Activated effector memory CD4-positive, alpha-beta T cell treated with anti-CD3 and anti-CD28 coated beads, Interleukin-2, amount 50 U/mL, for 16 hours (primary cell): ENCODE measurements at regions not wholly inside any gene's neighbourhood (a gene's known extent, or its start where the extent isn't known, plus 50 kb on each side); places are given as distances from the start of the nearest gene placed in this dataset.
"Not testable (repeated sequence)": the region's sequence is repeated elsewhere in the genome, so short reads cannot be mapped to it uniquely, and the experiment has no call there.

Experiments used
- DNase-seq: peaks from one replicate; pipeline ENCODE4 v3.0.0-alpha.2; 2020

- DNase-seq: no peak
These were observed 326.9 kb upstream of the HNRNPA3 start for GRCh38 chr2:176885661-176886060.

GRCh38 chr2:176891105-176891504 lies 321.5 kb upstream of the HNRNPA3 start:
- no peak for DNase-seq

GRCh38 chr2:176891857-176892256 lies 320.7 kb upstream of the HNRNPA3 start:
- no peak for DNase-seq

GRCh38 chr2:176892676-176893226 lies 319.8 kb upstream of the HNRNPA3 start:
- no peak for DNase-seq

GRCh38 chr2:176895158-176895557 lies 317.4 kb upstream of the HNRNPA3 start:
- DNase-seq: no peak

GRCh38 chr2:176902454-176902853 lies 310.1 kb upstream of the HNRNPA3 start:
- DNase-seq: no peak

GRCh38 chr2:176904053-176904452 lies 308.5 kb upstream of the HNRNPA3 start:
- DNase-seq: not testable (repeated sequence)

- no peak for DNase-seq
These were observed 305.3 kb upstream of the HNRNPA3 start for GRCh38 chr2:176907341-176907740.

GRCh38 chr2:176910828-176911227 lies 301.8 kb upstream of the HNRNPA3 start:
- DNase-seq: no peak

- no peak for DNase-seq
These were observed 298.6 kb upstream of the HNRNPA3 start for GRCh38 chr2:176913955-176914354.

GRCh38 chr2:176914371-176914770 lies 298.2 kb upstream of the HNRNPA3 start:
- DNase-seq: no peak

- DNase-seq: not testable (repeated sequence)
These were observed 290.0 kb upstream of the HNRNPA3 start for GRCh38 chr2:176922545-176922944.

GRCh38 chr2:176923205-176923604 lies 289.4 kb upstream of the HNRNPA3 start:
- DNase-seq: no peak

GRCh38 chr2:176924909-176925534 lies 287.6 kb upstream of the HNRNPA3 start:
- DNase-seq: no peak

- DNase-seq: no peak
These were observed 286.1 kb upstream of the HNRNPA3 start for GRCh38 chr2:176926453-176926852.

GRCh38 chr2:176929387-176929786 lies 283.2 kb upstream of the HNRNPA3 start:
- not testable (repeated sequence) for DNase-seq

GRCh38 chr2:176931588-176932563 lies 280.7 kb upstream of the HNRNPA3 start:
- DNase-seq: no peak

- no peak for DNase-seq
These were observed 278.5 kb upstream of the HNRNPA3 start for GRCh38 chr2:176934131-176934530.

GRCh38 chr2:176934869-176935415 lies 277.7 kb upstream of the HNRNPA3 start:
- no peak for DNase-seq

- no peak for DNase-seq
These were observed 277.0 kb upstream of the HNRNPA3 start for GRCh38 chr2:176935543-176936102.

- DNase-seq: no peak
These were observed 276.2 kb upstream of the HNRNPA3 start for GRCh38 chr2:176936410-176936809.

GRCh38 chr2:176944998-176945397 lies 267.6 kb upstream of the HNRNPA3 start:
- DNase-seq: no peak

- DNase-seq: no peak
These were observed 264.8 kb upstream of the HNRNPA3 start for GRCh38 chr2:176947754-176948153.
